ENCODE measurements at regions not wholly inside any gene's neighbourhood (a gene's known extent, or its start where the extent isn't known, plus 50 kb on each side); places are given as distances from the start of the nearest gene placed in this dataset.
"Not testable (repeated sequence)": the region's sequence is repeated elsewhere in the genome, so short reads cannot be mapped to it uniquely, and the experiment has no call there.

DNA sequence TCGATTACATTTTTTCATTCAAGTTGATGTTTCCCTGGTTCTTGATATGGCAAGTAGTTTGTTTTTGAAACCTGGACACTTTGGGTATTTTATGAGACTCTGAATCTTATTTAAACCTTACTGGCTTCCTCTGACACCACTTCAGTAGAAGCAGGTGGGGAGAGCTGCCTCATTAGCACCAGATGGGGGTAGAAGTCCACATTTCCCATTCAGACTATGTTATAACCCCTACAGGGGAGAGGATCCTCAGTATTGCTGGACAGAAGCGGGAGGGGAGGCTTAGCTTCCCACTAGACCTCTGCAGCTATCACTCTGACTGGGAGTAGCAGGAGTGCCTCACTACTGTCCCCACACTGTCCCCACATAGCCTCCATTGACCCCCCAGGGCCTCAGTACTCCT lies 145.3 kb upstream of the SLC35G4 start:
- no peak for DNase-seq (ENCODE audit: low read depth, low spot score)

DNA sequence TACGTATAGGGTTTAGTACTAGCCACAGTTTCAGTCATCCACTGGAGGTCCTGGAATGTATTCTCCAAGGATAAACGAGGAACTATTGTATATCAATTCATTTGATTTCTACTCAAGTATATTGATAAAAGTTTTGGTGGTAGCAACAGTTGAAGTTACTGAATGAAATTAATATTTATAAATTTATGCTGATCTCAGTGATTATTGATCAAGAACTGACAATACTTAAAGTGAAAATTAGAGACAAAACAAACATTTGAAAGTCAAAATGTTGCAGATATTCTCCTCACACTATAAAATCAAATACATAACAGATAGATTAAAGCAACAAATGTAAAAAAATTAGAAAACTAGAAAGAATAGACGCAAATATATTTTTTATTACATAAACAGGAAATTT lies 150.9 kb upstream of the SLC35G4 start:
- no peak for DNase-seq (ENCODE audit: low read depth, low spot score)

DNA sequence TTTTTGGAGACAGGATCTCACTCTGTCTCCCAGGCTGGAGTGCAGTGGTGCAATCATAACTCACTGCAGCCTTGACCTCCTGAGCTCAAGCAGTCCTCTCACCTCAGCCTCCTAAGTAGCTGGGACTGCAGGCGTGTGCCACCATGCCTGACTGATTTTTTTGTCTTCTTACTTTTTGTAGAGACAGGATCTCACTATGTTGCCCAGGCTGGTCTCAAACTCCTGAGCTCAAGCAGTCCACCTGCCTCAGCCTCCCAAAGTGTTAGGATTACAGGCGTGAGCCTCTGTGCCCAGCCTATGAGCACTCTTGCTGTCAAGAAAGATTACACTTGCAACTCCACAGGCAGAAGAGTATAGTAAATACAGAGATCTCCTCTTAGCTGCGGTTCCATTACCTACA lies 151.5 kb upstream of the SLC35G4 start:
- not testable (repeated sequence) for DNase-seq (ENCODE audit: low read depth, low spot score)

DNA sequence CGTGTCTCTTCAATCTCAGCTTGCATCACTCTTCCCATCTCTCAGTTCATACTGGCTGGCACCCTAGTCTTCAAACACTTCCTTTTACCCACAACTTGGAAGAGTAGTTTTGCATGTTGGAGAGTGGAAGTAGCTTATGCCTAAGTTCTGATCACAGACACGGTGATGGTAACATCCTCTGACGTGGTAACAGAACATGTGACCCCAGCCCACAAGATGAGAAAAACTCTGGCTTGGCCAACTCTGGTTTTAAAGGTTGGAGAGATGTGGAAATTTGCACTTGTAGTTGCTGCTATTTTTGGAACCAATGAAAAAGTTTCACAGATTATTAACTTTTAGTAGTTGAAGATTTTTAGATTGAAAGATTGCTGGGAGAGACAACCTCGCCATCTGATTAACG lies 155.4 kb upstream of the SLC35G4 start:
- no peak for DNase-seq (ENCODE audit: low read depth, low spot score)

DNA sequence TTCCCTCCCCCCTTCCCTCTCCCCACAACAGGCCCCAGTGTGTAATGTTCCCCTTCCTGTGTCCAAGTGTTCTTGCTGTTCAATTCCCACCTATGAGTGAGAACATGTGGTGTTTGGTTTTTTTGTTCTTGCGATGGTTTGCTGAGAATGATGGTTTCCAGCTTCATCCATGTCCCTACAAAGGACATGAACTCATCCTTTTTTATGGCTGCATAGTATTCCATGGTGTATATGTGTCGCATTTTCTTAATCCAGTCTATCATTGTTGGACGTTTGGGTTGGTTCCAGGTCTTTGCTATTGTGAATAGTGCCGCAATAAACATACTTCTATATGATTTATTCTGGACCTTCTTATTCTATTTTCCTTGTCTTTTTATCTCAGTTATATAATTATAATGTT lies 165.2 kb upstream of the SLC35G4 start:
- not testable (repeated sequence) for DNase-seq (ENCODE audit: low read depth, low spot score)

DNA sequence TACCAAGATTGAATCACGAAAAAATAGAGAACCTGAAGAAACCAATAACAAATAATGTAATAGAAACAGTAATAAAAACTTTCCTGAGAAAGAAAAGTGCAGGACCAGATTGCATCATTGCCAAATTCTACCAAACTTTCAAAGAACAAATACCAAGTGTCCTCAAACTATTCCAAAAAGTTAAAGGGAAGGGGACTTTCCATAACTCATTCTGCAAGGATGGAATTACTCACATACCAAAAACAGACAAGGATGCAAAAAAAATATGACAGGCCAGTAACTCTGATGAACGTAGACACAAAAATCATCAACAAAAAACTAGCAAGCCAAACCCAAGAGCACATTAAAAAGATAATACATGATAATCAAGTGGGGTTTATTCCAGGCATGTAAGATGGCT lies 172.3 kb upstream of the SLC35G4 start:
- DNase-seq (ENCODE audit: low read depth, low spot score), result no peak

DNA sequence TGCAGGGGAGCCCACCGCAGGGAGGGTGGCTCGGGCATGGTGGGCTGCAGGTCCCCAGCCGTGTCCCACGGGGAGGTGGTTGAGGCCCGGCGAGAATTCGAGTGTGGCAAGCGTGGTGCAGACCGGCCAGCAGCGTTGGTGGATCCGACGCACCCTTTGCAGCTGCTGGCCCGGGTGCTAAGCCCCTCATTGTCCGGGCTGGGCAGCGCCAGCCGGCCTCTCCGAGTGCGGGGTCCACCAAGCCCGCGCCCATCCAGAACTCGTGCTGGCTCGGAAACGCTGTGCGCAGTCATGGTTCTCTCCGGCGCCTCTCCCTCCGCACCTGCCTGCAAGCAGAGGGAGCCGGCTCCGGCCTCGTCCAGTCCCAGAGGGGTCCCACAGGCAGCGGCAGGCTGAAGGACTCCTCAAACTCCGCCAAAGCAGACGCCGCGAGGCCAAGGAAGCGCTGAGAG lies 177.0 kb upstream of the SLC35G4 start:
- DNase-seq (ENCODE audit: low read depth, low spot score), result no peak

DNA sequence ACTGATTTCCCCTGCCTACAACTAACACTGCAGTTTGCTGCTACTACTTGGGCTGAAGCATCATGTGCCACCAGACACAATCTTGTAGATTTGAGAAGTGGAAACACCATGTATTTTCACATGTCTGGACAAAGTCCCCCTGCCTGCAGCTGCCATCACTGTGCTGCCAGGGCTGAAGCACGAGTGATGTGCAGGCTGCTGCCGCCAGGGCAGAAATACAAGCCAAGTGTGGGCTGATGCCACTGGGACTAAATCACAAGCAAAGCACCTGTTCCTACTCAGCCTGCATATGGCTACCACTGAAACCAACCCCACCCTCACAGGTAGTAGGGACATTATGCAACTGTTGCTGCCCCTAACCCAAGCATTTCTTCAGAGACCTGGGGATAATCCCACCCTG lies 179.5 kb upstream of the SLC35G4 start:
- DNase-seq (ENCODE audit: low read depth, low spot score), result no peak

DNA sequence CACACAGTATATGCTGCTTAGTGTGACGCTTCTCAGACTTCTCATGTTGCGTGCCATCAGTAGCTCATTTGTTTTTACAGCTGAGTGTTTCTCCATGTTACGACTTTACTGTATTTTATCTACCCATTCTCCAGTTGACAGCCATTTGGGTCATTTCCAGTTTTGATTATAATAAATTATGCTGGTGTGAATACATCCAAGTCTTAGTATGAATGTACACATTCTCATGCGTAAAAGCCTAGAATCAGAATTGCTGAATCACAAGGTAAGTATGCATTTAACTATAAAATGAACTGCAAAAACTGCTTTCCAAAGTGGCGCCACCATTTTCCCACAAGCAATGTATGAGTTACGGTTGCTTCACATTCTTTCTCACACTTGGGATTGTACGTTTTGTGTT lies 184.2 kb upstream of the SLC35G4 start:
- DNase-seq (ENCODE audit: low read depth, low spot score), result no peak

DNA sequence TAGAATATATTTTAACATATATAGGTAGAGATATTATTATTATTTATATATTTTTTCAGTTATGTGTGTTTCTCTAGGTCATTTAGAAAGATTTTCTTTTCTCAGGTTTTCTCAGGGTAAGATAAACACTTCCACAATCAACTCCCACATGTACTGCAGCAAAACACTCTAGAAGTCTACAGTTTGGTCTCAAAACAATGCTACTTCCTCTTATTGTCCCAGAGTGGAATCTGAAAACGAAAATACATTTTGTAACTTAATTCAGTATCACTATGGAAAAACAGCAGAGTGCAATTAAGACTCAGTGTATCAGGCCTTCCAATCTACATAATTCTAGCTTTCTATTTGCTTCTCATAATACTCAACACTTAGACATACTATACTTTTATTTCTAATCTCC lies 190.1 kb upstream of the SLC35G4 start:
- no peak for DNase-seq (ENCODE audit: low read depth, low spot score)

DNA sequence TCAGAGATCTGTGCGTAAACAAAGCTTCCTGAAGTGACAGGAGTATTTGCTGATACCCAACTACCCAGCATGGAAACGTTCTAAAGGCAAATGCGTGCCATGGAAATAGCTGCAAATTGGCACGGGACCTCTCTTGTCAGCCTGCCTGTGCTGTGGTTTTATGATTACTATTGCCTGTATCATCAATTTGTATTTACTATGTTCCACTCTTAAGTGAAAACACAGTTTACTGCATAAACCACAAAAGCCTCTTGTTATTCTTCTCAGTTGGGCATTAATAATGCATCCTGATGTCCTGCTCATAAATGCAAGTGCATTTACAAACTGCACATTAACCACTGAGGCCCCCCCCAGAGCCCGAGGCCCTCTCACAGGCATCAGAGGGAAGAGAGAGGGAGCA lies 196.6 kb upstream of the SLC35G4 start:
- DNase-seq (ENCODE audit: low read depth, low spot score), result no peak

DNA sequence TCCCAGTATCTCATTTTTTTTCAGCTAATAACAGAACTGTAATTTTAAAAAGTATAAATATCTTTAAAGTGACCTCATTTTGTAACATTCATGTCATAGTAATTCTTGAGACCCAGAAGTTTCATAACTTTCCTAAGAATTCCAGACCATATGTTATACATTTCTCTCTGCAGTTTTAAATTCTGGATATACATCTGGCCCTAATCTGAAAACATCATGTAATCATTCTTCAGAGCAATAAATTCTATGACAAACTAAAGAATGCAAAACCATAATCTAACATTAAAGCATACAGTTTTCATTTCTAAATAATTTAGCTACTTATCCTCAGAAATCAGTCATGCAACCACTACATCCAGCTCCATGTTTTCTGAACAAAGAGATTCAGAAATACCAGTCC lies 198.3 kb upstream of the SLC35G4 start:
- DNase-seq (ENCODE audit: low read depth, low spot score), result no peak

DNA sequence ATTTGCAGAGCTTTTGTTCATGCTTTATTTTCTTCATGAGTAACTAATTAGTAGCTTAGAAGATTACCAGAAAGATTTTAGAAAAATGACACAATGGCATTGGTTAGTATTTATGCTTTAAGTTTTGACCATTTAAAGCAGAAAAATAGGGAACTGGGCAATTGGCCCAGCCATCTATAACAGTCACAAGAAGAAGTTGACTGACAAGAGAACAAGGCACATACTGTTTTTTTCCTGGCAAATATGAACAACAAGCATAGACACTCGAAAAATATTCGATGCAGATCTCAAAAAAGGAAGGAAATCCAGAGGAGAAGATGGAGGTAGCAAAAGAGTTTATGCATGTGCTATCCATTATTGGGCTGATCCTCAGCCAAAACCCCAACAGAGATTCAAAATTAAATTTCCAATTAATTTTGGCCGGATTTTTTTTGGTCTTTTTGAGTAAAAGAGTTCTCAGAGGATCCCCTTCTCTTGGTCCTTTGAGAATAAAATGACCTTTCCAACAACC lies 200.8 kb upstream of the SLC35G4 start:
- DNase-seq (ENCODE audit: low read depth, low spot score), result no peak

DNA sequence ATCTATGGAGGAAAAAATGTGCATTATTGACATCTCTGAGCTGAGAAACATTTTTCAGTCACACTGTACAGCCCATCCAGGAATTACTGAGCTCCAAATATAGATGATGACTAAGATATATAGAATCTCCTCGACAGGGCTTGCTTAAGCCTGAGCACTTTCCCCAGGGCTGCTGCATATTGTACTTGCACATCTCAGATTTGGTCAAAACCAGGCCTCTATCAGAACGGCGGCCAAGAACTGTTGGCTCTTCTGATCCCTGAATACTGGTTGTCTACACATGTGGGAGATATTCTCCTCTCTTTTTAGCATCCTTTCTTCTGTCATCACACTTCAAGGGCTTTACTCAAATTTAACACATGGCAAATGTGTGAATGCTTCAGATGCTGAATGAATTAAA lies 201.5 kb upstream of the SLC35G4 start:
- no peak for DNase-seq (ENCODE audit: low read depth, low spot score)

DNA sequence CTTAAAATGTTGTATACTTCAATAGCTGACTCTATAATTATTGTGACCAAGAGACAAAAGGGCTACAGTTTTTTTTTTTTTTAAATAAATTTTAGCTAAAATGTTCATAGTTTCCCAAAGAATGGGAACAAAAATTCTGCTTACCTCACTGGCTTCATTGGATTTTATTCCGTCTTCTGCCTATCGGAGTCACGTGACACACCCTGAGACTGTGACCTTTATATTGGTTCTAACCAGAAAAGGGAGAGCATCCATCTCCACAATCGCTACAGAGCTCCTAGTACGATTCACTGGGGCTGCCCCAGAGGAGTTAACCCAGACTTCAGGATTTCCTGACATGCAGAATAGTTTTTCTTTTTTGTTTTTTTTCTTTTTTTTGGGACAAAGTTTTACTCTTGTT lies 203.6 kb upstream of the SLC35G4 start:
- DNase-seq (ENCODE audit: low read depth, low spot score), result no peak

DNA sequence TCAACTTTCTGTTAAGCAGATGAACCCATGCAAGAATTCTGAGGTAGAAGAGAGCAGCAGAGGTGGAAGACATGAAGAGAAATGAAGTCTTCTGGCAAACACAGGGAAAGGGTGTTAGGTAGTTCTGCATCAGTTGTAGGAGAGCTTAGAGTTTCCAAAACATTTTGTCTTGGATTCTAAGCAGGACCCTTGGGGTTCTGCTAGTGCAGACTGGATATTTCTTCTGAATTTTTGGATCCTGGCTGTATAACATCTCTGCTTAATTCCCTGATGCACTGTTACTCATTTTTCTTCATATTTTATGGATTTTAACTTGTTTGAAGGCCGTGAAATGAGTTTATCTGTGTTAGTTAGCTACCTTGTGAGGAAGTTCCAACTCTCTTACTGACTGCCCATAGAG lies 208.7 kb upstream of the SLC35G4 start:
- DNase-seq (ENCODE audit: low read depth, low spot score), result no peak

DNA sequence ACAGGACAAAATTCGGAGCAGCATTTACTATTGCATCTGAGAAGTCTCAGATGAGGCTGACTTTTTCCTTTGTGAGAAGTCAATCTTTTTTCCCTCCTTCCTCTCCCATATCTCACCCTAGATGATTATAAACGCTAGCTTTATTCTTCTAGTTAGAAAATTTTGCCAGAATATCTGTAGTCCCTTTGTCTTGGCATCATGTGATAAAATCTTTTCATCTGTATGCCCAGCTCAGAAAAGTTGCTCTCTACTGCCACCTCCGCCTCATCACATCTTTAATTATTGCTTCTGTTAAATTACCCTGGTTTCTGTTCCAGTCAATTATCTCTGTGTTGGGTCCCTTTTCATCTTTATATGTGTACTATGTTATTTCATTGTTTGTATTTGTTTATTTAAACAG lies 210.8 kb upstream of the SLC35G4 start:
- DNase-seq (ENCODE audit: low read depth, low spot score), result no peak

DNA sequence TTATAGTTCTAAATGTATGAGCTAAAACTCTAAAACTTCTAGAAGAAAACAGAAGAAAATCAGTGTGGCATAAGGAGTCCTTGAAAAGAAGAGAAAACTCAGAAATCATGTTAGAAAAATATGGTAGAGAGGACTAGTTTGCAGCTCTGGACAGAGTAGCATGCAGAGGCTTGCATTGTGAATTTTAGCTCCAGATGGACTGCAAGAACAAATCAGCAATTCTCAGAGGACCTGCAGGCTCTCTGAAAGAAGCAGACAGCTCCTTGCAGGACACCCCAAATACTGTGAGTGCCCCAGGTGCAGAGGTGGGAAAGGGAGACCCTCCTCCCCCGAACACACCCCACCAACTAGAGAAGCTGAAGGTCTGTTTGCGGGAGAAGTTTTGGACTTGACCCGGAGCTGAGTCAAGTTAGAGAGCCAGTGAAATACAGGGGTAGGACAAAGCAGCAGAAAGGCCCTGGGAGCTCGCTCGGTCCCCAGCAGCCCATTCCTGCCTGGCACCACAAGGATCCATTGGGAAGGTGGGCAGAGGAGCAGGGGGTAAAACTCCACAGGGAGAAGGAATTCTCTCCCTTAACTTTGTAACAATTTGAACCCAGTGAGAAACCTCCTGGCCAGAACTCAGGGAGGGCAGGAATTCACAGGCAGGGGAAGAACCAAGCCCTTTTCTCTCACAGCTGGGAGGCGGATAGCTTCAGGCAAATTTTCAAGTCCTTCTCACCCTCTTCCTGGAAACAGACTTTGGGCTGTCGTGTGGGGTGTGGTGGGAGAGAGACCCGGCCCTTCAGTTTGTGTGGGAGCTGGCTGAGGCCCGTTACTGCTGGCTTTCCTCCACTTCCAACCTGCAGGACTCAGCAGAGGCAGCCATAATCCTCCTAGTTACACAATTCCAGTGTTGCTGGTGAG lies 216.2 kb upstream of the SLC35G4 start:
- no peak for DNase-seq (ENCODE audit: low read depth, low spot score)

DNA sequence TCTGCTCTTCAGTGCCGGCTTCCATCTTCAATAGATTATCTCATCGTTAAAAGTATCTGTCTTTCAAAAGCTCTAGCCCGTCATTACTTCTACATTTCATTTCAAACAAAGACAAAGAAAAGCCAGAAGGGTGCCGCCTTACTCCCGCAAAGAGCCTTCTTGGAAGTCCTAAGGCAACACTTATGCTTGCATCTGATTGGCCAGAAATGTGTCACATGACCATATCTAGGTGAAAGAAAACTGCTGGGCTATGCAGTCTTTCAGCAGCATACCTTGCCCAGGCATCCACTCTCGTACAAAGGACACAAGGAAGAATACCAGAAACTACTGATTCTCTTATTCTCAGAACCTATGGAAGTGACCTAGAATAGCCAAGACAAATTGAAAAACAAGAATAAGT lies 217.1 kb upstream of the SLC35G4 start:
- peak; percentile 81 for DNase-seq (ENCODE audit: low read depth, low spot score)

DNA sequence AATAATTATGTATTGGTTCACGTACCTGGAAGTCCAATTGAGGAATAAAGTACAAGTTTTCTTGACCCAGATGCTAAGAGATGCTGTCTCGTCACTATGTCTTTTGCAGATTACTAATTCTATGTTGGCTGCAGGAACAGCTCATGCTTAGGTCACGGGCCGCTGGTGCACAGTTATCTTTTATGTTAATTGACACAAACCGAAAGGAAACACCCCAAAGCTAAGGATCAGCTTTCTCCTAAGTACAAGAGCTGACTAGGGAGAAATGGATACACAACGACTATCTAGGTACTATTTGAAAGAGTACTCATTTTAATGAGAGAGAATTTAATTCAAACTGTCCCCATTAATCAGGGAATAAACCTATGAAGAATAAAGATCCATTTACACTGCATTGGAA lies 217.7 kb upstream of the SLC35G4 start:
- DNase-seq (ENCODE audit: low read depth, low spot score), result no peak

DNA sequence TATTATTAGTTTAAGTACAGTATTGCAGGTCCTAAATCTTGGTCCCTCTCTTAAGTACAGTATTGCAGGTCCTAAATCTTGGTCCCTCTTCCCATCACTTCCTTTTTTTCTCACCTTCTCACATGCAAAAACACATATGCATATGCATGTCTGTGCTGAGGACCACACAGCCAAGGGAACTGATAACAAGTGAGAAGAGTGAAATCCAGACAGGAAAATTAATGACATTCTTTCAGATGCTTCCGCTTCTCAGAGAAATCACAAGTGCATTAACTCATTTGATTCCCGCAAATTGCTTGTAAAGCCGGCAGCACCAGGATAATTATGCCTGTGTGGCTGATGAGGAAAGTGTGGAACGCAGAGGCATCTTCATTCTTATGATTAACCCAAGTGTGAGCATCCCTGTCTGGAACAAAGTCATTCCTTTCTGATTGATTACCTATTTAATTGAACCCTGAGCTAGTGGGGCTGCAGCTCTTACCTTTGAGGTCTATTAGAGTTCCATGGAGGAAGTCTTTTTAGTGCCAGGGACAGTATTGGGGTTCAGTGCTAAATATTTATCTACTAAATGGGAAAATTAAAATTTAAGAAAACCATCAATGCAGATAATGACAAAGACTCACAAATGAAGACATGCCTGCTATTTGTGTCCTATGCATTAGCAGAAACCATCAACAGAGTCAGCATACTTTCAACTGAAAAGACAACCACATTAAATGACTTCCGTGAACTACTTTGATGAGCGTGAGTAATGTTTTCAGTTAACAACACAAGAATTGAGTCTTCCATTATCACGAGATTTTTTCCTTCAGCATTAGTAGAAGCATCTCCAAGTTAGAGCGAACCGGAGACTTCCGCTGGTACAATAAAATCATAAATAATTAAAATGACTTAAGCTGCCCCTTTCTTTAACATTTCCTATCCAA lies 220.4 kb upstream of the SLC35G4 start:
- DNase-seq (ENCODE audit: low read depth, low spot score), result no peak

DNA sequence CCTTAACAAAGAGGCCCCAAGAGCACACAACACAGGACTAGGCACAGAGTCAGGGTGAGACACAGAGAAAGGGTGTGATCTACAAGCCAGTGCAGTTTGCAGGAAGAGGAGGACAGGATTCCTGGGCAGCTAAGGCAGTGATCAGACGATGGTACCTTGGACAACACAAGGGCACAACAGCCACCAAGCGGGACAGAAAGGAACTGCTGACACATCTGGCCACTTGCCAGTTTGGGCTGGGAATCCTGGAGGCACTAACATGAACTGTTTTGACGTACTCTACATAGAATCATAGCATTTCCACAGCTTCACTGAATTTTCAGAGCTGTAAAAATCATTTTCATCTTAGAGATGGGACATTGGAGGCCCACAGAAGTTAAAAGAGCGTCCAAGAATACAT lies 221.5 kb upstream of the SLC35G4 start:
- no peak for DNase-seq (ENCODE audit: low read depth, low spot score)
